SK-N-SH treated with all-trans-retinoic acid at 6 μM for 48 hours (cell line): ENCODE measurements at regions not wholly inside any gene's neighbourhood (a gene's known extent, or its start where the extent isn't known, plus 50 kb on each side); places are given as distances from the start of the nearest gene placed in this dataset.

Experiments used
- ATAC-seq: fragments of 200-7000 bp; cut with Tn5 transposase; 3 replicates; pipeline ENCODE4 v1.9.1; 2020; ENCODE audit warnings: mild to moderate bottlenecking, moderate library complexity
- ARNTL ChIP-seq: fragments of 450-650 bp; formaldehyde crosslinking; IDR thresholded peaks from 2 replicates; pipeline ENCODE4 v1.5.0; 2020; ENCODE audit warnings: low read depth, mild to moderate bottlenecking, moderate library complexity, borderline replicate concordance
- CSDC2 ChIP-seq: fragments of 250-450 bp; sonication (Bioruptor Pico); IDR thresholded peaks from 2 replicates; pipeline ENCODE4 v1.5.0; 2020; ENCODE audit warnings: mild to moderate bottlenecking, moderate library complexity
- ESRRG ChIP-seq: fragments of 250-450 bp; sonication (Bioruptor Pico); IDR thresholded peaks from 2 replicates; pipeline ENCODE4 v1.6.1; 2021; ENCODE audit warnings: mild to moderate bottlenecking
- GLIS3 ChIP-seq: fragments of 250-450 bp; sonication (Bioruptor Pico); IDR thresholded peaks from 2 replicates; pipeline ENCODE4 v1.5.0; 2020; ENCODE audit warnings: mild to moderate bottlenecking, moderate library complexity
- ISL1 ChIP-seq: fragments of 250-450 bp; sonication (Bioruptor Pico); IDR thresholded peaks from 2 replicates; pipeline ENCODE4 v2.1.2; 2022; ENCODE audit warnings: mild to moderate bottlenecking, moderate library complexity
- OSR1 ChIP-seq: fragments of 250-450 bp; sonication (Bioruptor Pico); IDR thresholded peaks from 2 replicates; pipeline ENCODE4 v1.8.0; 2022; ENCODE audit warnings: moderate library complexity, mild to moderate bottlenecking, inconsistent platforms
- PPARA ChIP-seq: fragments of 250-450 bp; sonication (Bioruptor Pico); IDR thresholded peaks from 2 replicates; pipeline ENCODE4 v1.5.0; 2020; ENCODE audit warnings: mild to moderate bottlenecking, borderline replicate concordance
- RARB ChIP-seq: fragments of 250-450 bp; sonication (Bioruptor Pico); IDR thresholded peaks from 2 replicates; pipeline ENCODE4 v1.8.0; 2021; ENCODE audit warnings: mild to moderate bottlenecking, moderate library complexity
- SNAI2 ChIP-seq: fragments of 250-450 bp; sonication (Bioruptor Pico); IDR thresholded peaks from 2 replicates; pipeline ENCODE4 v1.5.0; 2020; ENCODE audit warnings: mild to moderate bottlenecking, moderate library complexity
- TCF4 ChIP-seq: fragments of 250-450 bp; sonication (Bioruptor Pico); IDR thresholded peaks from 2 replicates; pipeline ENCODE4 v1.8.0; 2021; ENCODE audit warnings: mild to moderate bottlenecking, moderate library complexity, borderline replicate concordance
- TOX ChIP-seq: fragments of 250-450 bp; sonication (Bioruptor Pico); IDR thresholded peaks from 2 replicates; pipeline ENCODE4 v1.8.0; 2021; ENCODE audit warnings: mild to moderate bottlenecking, moderate library complexity, borderline replicate concordance
- ZC3H10 ChIP-seq: fragments of 250-450 bp; sonication (Bioruptor Pico); IDR thresholded peaks from 2 replicates; pipeline ENCODE4 v1.5.1; 2021; ENCODE audit warnings: mild to moderate bottlenecking, moderate library complexity
- ZFP3 ChIP-seq: fragments of 250-450 bp; sonication (Bioruptor Pico); IDR thresholded peaks from 2 replicates; pipeline ENCODE4 v1.5.0; 2020; ENCODE audit warnings: mild to moderate bottlenecking, moderate library complexity
- ZFP30 ChIP-seq: fragments of 450-650 bp; formaldehyde crosslinking; IDR thresholded peaks from 2 replicates; pipeline ENCODE4 v1.5.0; 2022; ENCODE audit warnings: mild to moderate bottlenecking, moderate library complexity
- ZNF565 ChIP-seq: fragments of 450-650 bp; formaldehyde crosslinking; conservative IDR thresholded peaks from 2 replicates; pipeline ENCODE4 v1.5.0; 2020; ENCODE audit warnings: low read depth, mild to moderate bottlenecking, moderate library complexity
- ZNF70 ChIP-seq: fragments of 450-650 bp; formaldehyde crosslinking; IDR thresholded peaks from 2 replicates; pipeline ENCODE4 v1.5.0; 2020; ENCODE audit warnings: mild to moderate bottlenecking, moderate library complexity
- ZNF8 ChIP-seq: fragments of 450-650 bp; formaldehyde crosslinking; IDR thresholded peaks from 2 replicates; pipeline ENCODE4 v1.5.0; 2020; ENCODE audit warnings: mild to moderate bottlenecking, moderate library complexity
- TF ChIP-seq, protein P1 (sequence below): fragments of 250-450 bp; sonication (Bioruptor Pico); IDR thresholded peaks from 2 replicates; pipeline ENCODE4 v1.8.0; 2021; ENCODE audit warnings: low read depth, mild to moderate bottlenecking, moderate library complexity, borderline replicate concordance
- TF ChIP-seq, protein P2 (sequence below): fragments of 250-450 bp; sonication (Bioruptor Pico); IDR thresholded peaks from 2 replicates; pipeline ENCODE4 v1.5.0; 2020; ENCODE audit warnings: mild to moderate bottlenecking, moderate library complexity
- TF ChIP-seq, protein P3 (sequence below): fragments of 250-450 bp; sonication (Bioruptor Pico); IDR thresholded peaks from 2 replicates; pipeline ENCODE4 v1.5.1; 2021; ENCODE audit warnings: mild to moderate bottlenecking, moderate library complexity

GRCh38 chr2:155266109-155266508 lies 567.6 kb downstream of the KCNJ3 start (continued):
- TF ChIP-seq, protein P1, sequence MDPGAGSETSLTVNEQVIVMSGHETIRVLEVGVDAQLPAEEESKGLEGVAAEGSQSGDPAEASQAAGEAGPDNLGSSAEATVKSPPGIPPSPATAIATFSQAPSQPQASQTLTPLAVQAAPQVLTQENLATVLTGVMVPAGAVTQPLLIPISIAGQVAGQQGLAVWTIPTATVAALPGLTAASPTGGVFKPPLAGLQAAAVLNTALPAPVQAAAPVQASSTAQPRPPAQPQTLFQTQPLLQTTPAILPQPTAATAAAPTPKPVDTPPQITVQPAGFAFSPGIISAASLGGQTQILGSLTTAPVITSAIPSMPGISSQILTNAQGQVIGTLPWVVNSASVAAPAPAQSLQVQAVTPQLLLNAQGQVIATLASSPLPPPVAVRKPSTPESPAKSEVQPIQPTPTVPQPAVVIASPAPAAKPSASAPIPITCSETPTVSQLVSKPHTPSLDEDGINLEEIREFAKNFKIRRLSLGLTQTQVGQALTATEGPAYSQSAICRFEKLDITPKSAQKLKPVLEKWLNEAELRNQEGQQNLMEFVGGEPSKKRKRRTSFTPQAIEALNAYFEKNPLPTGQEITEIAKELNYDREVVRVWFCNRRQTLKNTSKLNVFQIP (CRISPR knock-in tag) = no peak
- no peak for TF ChIP-seq SNAI2 (CRISPR knock-in tag)
- TF ChIP-seq ZNF8 (CRISPR knock-in tag) = no peak
- TF ChIP-seq TCF4 (CRISPR knock-in tag) = no peak
- no peak for TF ChIP-seq GLIS3 (CRISPR knock-in tag)
- TF ChIP-seq TOX = no peak
- TF ChIP-seq PPARA (CRISPR knock-in tag) = no peak
- no peak for TF ChIP-seq OSR1 (CRISPR knock-in tag)
- no peak for TF ChIP-seq ISL1 (CRISPR knock-in tag)
- no peak for TF ChIP-seq CSDC2 (CRISPR knock-in tag)

DNA sequence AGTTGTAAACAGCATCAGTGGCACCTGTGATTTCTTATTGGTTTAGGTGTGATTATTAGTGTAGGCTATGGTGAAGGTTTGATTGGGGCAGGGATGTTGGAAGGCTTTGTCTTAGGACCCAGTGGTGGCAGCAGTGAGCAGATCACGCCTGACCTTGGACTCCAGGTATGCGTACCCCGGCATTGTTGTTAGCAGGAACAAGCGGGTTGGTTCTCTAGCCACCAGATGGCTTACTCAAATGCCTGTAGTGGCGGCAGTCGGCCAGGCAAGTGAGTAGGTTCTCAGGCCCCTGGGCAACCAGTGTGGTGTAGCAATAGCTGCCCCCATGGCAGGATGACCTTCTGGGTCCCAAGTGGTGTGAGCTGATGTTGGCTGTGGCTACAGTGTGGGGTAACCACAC lies 558.3 kb downstream of the KCNJ3 start:
- no peak for TF ChIP-seq TOX
- no peak for TF ChIP-seq ISL1 (CRISPR knock-in tag)
- TF ChIP-seq CSDC2 (CRISPR knock-in tag) = no peak
- TF ChIP-seq ZC3H10 (CRISPR knock-in tag) = no peak
- no peak for TF ChIP-seq ZNF70 (CRISPR knock-in tag)
- no peak for TF ChIP-seq ZFP3 (CRISPR knock-in tag)
- no peak for TF ChIP-seq TCF4 (CRISPR knock-in tag)
- ATAC-seq = no peak

DNA sequence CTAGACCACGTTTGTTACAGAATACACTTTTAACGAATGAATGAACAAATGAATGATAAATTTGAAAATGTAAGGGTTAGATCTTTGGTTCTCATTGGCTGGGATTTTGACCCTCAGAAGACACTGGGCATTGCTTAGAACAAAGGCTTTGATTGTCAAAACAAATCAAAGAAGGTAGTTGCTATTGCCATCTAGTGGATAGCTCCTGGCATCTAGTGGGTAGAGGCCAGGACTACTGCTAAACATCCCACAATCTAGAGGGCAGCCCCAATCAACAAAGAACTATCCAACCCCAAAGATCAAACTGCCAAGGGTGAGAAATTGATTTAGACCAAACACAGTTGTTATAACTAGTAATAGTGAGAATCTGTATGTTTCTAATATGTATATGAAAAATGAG lies 552.3 kb downstream of the KCNJ3 start:
- ATAC-seq = peak; percentile 83
- TF ChIP-seq ZNF565 (CRISPR knock-in tag) (no peak), RARB (no peak), ZFP30 (CRISPR knock-in tag) (no peak), GLIS3 (CRISPR knock-in tag) (no peak), SNAI2 (CRISPR knock-in tag) (no peak), TCF4 (CRISPR knock-in tag) (no peak), ZNF8 (CRISPR knock-in tag) (no peak), ZNF70 (CRISPR knock-in tag) (no peak)
- TF ChIP-seq, protein P2, sequence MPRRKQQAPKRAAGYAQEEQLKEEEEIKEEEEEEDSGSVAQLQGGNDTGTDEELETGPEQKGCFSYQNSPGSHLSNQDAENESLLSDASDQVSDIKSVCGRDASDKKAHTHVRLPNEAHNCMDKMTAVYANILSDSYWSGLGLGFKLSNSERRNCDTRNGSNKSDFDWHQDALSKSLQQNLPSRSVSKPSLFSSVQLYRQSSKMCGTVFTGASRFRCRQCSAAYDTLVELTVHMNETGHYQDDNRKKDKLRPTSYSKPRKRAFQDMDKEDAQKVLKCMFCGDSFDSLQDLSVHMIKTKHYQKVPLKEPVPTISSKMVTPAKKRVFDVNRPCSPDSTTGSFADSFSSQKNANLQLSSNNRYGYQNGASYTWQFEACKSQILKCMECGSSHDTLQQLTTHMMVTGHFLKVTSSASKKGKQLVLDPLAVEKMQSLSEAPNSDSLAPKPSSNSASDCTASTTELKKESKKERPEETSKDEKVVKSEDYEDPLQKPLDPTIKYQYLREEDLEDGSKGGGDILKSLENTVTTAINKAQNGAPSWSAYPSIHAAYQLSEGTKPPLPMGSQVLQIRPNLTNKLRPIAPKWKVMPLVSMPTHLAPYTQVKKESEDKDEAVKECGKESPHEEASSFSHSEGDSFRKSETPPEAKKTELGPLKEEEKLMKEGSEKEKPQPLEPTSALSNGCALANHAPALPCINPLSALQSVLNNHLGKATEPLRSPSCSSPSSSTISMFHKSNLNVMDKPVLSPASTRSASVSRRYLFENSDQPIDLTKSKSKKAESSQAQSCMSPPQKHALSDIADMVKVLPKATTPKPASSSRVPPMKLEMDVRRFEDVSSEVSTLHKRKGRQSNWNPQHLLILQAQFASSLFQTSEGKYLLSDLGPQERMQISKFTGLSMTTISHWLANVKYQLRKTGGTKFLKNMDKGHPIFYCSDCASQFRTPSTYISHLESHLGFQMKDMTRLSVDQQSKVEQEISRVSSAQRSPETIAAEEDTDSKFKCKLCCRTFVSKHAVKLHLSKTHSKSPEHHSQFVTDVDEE = no peak
- TF ChIP-seq, protein P3, sequence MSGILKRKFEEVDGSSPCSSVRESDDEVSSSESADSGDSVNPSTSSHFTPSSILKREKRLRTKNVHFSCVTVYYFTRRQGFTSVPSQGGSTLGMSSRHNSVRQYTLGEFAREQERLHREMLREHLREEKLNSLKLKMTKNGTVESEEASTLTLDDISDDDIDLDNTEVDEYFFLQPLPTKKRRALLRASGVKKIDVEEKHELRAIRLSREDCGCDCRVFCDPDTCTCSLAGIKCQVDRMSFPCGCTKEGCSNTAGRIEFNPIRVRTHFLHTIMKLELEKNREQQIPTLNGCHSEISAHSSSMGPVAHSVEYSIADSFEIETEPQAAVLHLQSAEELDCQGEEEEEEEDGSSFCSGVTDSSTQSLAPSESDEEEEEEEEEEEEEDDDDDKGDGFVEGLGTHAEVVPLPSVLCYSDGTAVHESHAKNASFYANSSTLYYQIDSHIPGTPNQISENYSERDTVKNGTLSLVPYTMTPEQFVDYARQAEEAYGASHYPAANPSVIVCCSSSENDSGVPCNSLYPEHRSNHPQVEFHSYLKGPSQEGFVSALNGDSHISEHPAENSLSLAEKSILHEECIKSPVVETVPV = no peak

- no peak for TF ChIP-seq RARB
- TF ChIP-seq ESRRG (CRISPR knock-in tag) = no peak
- TF ChIP-seq, protein P2 = no peak
- ATAC-seq = no peak
Measured at GRCh38 chr2:155240176-155240575, 541.7 kb downstream of the KCNJ3 start.

GRCh38 chr2:155235710-155236109 lies 537.2 kb downstream of the KCNJ3 start:
- no peak for ATAC-seq
- TF ChIP-seq, protein P1 (CRISPR knock-in tag) = no peak
- no peak for TF ChIP-seq TCF4 (CRISPR knock-in tag)
- no peak for TF ChIP-seq ZFP3 (CRISPR knock-in tag)
- no peak for TF ChIP-seq ISL1 (CRISPR knock-in tag)
- no peak for TF ChIP-seq SNAI2 (CRISPR knock-in tag)
- TF ChIP-seq ARNTL (CRISPR knock-in tag) = no peak
- TF ChIP-seq OSR1 (CRISPR knock-in tag) = no peak
- TF ChIP-seq ZC3H10 (CRISPR knock-in tag) = no peak
- TF ChIP-seq ZNF70 (CRISPR knock-in tag) = no peak
- no peak for TF ChIP-seq TOX
